GM19467 (cell line): ENCODE measurements at regions not wholly inside any gene's neighbourhood (a gene's known extent, or its start where the extent isn't known, plus 50 kb on each side); places are given as distances from the start of the nearest gene placed in this dataset.
"Not testable (repeated sequence)": the region's sequence is repeated elsewhere in the genome, so short reads cannot be mapped to it uniquely, and the experiment has no call there.

ENCODE experiments used
- ATAC-seq: cut with Tn5 transposase; IDR thresholded peaks from one replicate; pipeline ENCODE4 v1.9.1; 2021; ENCODE audit warnings: mild to moderate bottlenecking, moderate library complexity; ENCODE audit not compliant: unreplicated experiment

GRCh38 chr1:96130432-96130831, 591.2 kb upstream of the PTBP2 start:
- no peak for ATAC-seq

GRCh38 chr1:96144636-96145035, 576.9 kb upstream of the PTBP2 start:
- ATAC-seq = no peak

- no peak for ATAC-seq
Measured at GRCh38 chr1:96145492-96145891, 576.1 kb upstream of the PTBP2 start.

- ATAC-seq = not testable (repeated sequence)
Measured at GRCh38 chr1:96152957-96153356, 568.6 kb upstream of the PTBP2 start.

GRCh38 chr1:96157101-96157500, 564.5 kb upstream of the PTBP2 start:
- ATAC-seq = no peak

GRCh38 chr1:96159379-96159778, 562.2 kb upstream of the PTBP2 start:
- ATAC-seq = no peak

- ATAC-seq = no peak
Measured at GRCh38 chr1:96164053-96164452, 557.5 kb upstream of the PTBP2 start.

- no peak for ATAC-seq
Measured at GRCh38 chr1:96178053-96178452, 543.5 kb upstream of the PTBP2 start.

- no peak for ATAC-seq
Measured at GRCh38 chr1:96183485-96183884, 538.1 kb upstream of the PTBP2 start.

- no peak for ATAC-seq
Measured at GRCh38 chr1:96183928-96184327, 537.7 kb upstream of the PTBP2 start.

GRCh38 chr1:96185181-96185580, 536.4 kb upstream of the PTBP2 start:
- no peak for ATAC-seq

- no peak for ATAC-seq
Measured at GRCh38 chr1:96187020-96187419, 534.6 kb upstream of the PTBP2 start.

GRCh38 chr1:96191165-96191564, 530.4 kb upstream of the PTBP2 start:
- ATAC-seq = no peak

- no peak for ATAC-seq
Measured at GRCh38 chr1:96206451-96206850, 515.1 kb upstream of the PTBP2 start.

GRCh38 chr1:96207936-96208335, 513.6 kb upstream of the PTBP2 start:
- ATAC-seq = no peak

- ATAC-seq = no peak
Measured at GRCh38 chr1:96208428-96208827, 513.2 kb upstream of the PTBP2 start.

- ATAC-seq = no peak
Measured at GRCh38 chr1:96210054-96210453, 511.5 kb upstream of the PTBP2 start.

GRCh38 chr1:96211202-96211601, 510.4 kb upstream of the PTBP2 start:
- ATAC-seq = no peak

GRCh38 chr1:96214982-96215381, 506.6 kb upstream of the PTBP2 start:
- ATAC-seq = no peak

GRCh38 chr1:96220651-96221050, 500.9 kb upstream of the PTBP2 start:
- no peak for ATAC-seq

GRCh38 chr1:96222701-96223100, 498.9 kb upstream of the PTBP2 start:
- no peak for ATAC-seq

- not testable (repeated sequence) for ATAC-seq
Measured at GRCh38 chr1:96224229-96224628, 497.4 kb upstream of the PTBP2 start.

- ATAC-seq = no peak
Measured at GRCh38 chr1:96233422-96233821, 488.2 kb upstream of the PTBP2 start.

GRCh38 chr1:96234299-96234698, 487.3 kb upstream of the PTBP2 start:
- ATAC-seq = no peak
